NCI-H2081 (cell line): ENCODE measurements at regions not wholly inside any gene's neighbourhood (a gene's known extent, or its start where the extent isn't known, plus 50 kb on each side); places are given as distances from the start of the nearest gene placed in this dataset.

Experiments used
- DNase-seq, 2 experiments: peaks; one replicate each; lab custom pipeline; 2025; lab: John Stamatoyannopoulos, UW

- no peak for DNase-seq
These were observed 176.0 kb downstream of the ABHD5 start for GRCh38 chr3:43866529-43867353.

- DNase-seq: no peak
These were observed 176.8 kb downstream of the ABHD5 start for GRCh38 chr3:43867436-43868072.

DNA sequence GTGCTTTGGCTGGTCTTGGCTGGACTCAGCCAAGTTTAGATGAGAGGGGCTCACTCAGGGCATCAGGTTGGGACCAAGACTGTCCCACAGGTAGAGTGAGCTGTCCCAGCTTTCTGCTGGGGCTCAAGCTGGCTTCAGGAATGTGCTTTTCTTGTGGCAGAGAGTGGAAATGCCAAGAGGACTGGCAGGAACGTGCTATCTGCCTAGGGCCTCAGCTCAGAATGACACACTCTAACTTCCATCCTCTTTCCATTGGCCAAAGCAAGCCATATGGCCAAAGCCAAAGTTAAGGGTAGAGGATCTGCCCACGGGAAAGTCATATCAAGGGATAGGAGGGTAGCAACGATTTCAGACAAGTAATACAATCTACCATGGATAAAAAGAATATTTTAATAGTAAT, 178.8 kb downstream of the ABHD5 start:
- no peak for DNase-seq

DNA sequence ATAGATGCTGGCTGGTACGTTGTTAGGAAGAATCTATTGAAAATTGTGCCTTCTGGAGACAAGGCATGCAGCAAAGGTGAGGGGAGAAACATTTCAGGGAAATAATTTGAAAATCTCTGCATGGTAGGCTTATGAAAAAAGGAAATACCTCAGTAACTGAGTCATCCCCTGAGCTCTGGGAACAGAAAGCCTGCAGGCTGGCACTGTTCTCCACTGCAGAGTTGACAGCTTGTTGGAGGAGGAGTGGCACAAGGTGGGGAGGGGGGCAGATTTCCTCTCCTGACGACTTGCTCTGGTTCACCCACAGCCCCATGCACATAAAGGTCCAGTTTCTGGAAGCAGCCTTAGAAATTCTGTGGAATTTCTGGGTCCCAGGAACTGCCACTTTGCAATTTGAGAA, 179.4 kb downstream of the ABHD5 start:
- DNase-seq: no peak

DNA sequence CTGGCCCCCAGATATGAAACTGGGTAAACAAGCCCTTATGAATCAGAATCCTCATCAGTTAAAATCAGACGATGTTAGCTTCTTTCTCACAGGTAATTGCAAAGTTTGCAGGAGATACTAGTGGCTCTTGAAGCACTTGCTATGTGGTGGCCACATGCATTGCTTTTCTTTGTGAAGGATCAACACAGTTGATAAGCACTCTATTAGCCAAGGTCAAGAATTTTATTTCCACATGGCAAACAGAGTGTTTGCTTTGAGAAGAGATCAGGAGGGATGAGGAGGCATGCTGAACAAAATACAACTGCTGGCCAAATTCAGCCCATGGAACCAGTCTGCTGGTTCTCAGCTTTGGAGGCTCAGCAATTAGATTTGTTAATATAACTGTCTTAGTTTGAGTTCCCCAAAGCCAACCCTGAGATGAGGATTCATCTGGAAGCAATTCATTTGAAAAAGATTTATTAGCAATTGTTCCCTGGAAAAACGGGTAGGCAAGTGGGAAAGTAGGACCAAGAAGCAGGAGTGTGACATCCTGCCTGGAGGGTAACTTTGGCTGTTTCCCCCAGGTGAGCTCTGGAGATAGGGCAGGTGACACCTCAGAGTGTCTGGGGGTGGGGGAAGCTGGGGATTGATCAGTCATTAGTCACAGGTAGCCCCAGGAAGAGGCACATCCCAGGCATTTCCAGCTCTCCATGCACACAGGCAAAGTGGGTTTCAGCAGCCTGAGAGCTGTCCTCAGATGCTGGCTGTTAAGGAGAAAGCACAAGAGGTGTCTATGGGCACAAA, 180.3 kb downstream of the ABHD5 start:
- DNase-seq: no peak

DNA sequence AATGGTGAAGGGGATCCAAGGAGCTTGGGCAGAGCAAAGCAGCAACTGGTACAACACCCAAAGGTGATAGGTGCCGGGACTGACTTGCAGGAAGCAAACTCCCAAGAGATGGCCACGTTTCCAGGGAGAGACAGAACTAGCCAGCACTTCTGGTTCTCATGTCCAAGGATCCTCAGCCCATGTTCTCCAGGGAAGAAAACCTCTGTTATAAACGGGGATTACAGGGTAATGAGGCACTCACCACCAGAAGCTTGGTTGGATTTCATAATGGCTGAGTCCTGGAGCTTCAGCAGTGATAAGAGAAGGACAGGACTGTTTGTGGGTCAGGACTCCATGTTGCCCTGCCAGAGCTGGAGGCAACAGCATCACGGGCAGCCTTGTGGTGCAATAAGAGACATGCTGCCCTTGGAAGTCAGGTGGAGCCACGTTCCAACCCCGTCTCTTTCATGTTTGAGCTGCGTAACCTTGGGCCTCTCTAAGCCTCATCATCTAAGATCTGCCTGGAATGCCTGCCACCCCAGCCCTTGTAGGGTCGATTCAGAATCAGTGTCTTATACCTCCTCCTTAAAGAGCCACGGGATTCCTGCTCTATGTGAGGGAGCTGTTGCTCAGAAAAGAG, 181.0 kb downstream of the ABHD5 start:
- DNase-seq: no peak

DNA sequence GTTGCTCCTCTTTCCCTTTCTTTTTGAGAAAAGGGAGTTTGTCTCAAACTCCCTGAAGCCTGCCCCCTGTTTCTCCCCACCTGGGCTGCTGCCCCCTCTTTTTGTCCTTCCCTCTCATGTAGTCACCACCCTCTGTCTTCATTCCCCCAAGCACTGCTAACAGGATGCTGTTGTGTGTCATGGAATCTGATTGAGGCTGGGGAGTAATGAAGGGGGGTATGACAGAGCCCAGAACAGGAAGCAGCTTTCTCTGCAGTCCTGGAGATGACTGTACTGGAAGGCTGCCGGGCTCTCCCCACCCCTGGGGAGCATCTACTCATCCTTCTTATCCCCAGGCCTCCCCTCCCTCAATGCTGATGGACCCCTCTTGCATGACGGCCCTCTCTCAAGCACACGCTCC, 181.6 kb downstream of the ABHD5 start:
- no peak for DNase-seq

- DNase-seq: no peak
These were observed 182.2 kb downstream of the ABHD5 start for GRCh38 chr3:43872901-43873300.

- no peak for DNase-seq
These were observed 183.0 kb downstream of the ABHD5 start for GRCh38 chr3:43873723-43874122.

DNA sequence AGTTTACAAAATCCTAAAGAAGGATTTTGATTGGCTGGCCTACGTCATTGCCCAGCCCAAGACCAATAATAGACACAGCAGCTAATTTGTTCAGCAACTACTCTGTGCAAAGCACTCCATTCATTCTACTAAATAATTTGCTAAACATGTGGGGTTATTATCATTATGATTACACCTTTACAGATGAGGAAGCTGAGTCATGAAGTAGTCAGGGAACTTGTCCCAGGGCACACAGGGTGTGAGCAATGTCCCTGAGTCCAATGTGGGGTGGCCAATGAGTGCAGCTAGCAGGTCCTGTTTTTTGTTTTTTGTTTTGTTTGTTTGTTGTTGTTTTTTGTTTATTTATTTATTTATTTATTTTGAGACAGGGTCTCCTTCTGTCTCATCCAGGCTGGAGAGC, 183.6 kb downstream of the ABHD5 start:
- DNase-seq: no peak

DNA sequence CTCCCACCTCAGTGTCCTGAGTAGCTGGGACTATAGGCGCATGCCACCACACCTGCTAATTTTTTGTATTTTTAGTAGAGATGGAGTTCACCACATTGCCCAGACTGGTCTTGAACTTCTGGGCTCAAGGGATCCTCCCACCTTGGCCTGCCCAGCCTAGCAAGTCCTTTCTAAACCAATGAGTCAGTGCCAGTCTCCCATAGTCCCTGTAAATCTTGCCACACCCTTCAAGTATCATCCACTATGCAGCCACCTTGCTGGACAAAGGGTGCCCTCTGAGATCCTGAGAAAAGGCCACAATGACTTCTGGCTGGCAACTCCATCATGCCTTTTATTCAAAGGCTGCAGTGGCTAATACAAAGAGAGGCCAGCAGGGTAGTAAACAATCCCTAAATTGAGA, 184.0 kb downstream of the ABHD5 start:
- DNase-seq: no peak

GRCh38 chr3:43876648-43877047, 185.9 kb downstream of the ABHD5 start:
- DNase-seq: no peak

- peak in 1 of 2 experiments; percentile 20 for DNase-seq
These were observed 188.4 kb downstream of the ABHD5 start for GRCh38 chr3:43879166-43879565.

DNA sequence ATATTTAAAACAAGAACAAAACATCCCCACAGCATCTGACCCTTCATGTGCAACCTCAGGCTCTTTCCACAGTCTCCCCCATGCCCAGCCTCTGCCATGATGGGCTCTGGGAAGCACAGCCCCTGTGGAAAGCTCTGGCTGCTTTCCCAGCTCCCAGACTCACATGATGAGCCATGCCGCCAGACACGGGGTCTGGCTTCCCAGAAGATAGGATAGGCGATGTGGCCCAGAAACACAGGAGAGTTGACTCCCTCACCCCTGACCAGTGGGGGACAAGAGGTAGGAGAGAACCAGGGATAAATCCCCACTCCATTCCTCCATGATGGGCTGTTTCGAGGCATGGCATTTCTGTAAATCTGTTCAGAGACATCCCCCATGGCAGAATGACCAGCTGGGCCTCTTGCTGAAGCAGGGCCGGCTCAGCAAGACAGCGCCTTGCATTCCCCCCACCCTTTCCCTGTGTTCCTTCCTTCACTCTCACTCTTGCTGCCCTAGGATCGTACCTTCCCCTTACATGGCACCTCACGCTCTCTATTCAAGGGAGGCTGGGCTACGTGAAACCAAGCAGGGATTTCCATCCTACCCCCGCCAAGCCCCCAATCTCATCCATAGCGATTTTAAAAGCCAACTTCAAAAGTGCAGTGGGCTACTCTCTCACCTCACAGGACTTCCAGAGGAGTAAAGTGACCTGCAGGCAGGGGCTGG, 192.4 kb downstream of the ABHD5 start:
- DNase-seq: no peak

DNA sequence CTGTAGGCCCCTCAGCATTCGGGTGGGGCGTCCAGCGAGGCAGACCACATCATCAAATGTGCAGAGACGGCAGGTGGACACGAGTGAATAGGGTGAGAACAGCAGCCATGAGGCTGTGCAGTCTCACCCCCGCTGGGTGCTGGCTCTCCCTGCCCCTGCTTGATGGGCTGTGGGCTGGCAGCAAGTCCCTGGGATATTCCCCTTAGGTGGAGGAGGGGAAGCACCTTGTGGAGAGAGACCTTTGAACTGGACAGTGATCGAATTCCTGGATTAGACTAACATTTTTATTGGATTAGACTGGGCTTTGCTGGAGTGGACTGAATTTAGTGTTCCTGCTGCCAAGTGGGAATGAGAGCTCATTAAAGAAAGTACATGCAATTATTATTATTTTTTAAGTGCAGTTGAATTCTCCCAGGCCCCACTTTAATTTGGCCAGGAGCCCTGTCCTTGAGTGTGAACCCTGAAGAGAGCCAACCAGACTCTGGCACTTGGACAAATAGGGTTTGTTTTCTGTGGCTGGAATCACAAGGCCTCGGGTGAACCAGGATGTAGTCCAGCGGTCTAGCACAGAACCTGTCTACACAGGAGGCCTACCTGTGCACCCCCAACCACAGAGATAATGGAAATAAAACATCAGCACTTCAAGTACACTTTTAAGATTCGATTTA, 193.1 kb downstream of the ABHD5 start:
- DNase-seq: no peak

DNA sequence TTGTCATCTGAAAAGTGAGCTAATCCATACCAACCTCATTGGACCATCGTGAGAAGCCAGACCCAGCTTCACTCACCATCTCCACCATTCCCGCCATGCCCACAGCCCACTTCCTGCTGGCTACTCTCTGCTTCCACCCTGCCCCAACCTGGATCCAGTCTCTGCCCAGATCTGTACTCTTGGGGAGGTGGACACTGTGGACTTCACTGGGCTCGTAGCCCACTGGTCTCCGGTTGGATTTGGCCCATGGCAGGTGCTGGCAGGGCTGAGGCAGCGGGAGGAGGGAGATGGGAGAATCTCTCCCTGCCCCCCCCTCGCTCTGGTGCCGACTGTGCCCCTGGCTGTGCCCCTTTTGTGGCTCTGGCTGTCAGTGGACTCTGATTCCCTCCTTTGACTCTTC, 193.8 kb downstream of the ABHD5 start:
- DNase-seq: no peak

DNA sequence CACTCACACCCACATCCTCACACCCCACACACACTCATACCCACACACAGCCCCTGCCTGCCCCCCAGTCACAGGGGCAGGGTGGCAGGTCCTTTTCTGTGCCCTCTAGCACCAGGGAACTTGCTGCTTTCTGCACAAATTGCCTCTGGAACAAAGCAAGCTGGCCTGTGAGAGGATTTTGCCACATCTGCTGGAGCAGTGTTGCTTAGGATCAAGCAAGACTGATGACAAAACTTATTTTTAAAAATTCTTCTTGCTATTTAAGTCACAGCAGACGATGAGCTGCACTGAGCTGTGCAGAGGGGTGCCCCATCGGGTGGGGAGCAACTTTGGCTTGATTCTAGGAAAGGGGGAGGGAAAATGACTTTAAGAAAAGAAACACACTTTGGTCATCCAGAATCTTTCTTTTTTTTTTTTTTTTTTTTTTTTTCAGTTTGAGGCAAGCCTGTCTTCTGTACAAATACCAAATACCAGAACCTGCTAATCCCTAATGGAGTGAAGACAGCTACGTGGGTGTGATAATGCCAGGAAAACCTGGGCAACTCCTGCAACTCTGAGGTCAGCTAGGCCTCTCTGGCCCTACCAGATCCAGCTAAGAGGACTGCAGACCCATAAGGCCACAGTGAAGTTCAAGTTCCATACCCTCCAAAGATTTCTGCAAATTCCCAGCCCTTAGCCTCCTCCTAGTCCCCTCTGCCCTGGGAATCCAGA, 195.3 kb downstream of the ABHD5 start:
- DNase-seq: no peak

GRCh38 chr3:43892061-43892460, 201.3 kb downstream of the ABHD5 start:
- DNase-seq: no peak

DNA sequence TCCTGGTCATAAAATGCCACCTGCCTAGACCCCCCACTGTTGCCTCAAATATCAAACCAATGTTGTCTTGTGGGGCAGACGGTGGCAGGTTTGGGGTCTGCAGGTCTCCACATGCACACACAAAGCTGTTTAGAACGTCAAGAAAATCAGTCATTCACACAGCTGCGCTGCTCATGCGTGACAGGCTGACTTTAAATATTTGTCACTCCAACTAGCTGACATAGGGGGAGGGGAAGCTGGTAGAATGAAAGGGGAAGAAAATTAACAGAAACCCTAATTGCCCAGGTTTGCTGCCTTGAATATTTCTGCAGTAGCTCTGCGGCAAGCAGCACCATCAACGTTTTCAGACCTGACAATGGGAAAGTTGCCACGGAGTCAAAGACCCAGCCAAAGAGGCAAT, 201.8 kb downstream of the ABHD5 start:
- DNase-seq: peak; percentile 33 to 75

DNA sequence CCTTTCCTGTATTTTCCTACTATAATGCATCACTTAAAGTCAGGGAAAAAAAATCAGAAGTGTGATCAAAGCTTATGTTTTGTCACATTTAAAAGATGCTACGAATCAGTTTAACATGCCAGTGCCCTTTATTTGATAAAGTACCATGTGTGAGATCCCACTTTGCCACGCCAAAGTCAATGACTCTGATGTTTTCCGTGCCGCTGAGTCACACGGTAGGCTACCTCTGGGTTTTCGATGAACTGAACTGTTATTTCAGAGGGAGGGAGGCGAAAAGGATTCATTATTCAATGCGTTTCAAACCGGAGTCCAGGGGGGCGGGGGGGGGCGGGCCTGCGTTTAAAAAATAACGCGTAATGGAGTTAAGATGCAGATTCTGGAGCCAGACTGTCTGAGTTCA, 203.0 kb downstream of the ABHD5 start:
- DNase-seq: no peak
